DMS 273 (cell line): ENCODE measurements at regions not wholly inside any gene's neighbourhood (a gene's known extent, or its start where the extent isn't known, plus 50 kb on each side); places are given as distances from the start of the nearest gene placed in this dataset.
"Not testable (repeated sequence)": the region's sequence is repeated elsewhere in the genome, so short reads cannot be mapped to it uniquely, and the experiment has no call there.

Experiments
- DNase-seq: peaks from one replicate; lab custom pipeline; 2025; ENCODE audit not compliant: unreplicated experiment; lab: John Stamatoyannopoulos, UW

DNA sequence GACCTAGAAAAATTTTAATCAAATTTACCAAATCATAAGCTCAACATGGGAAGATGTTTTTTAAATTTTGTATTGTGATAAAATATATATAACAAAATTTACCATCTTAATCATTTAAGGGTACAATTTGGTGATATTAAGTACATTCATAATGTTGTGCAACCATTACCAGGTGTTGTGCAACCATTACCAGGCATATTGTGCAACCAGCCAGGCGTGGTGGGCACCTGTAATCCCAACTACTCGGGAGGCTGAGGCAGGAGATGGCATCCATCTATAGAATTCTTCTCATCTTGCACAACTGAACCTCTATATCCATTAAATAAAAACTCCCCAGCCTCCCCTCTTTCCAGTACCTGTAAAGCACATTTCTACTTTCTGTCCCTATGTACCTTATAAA is 124.5 kb upstream of the SLC13A1 start:
- DNase-seq: no peak

DNA sequence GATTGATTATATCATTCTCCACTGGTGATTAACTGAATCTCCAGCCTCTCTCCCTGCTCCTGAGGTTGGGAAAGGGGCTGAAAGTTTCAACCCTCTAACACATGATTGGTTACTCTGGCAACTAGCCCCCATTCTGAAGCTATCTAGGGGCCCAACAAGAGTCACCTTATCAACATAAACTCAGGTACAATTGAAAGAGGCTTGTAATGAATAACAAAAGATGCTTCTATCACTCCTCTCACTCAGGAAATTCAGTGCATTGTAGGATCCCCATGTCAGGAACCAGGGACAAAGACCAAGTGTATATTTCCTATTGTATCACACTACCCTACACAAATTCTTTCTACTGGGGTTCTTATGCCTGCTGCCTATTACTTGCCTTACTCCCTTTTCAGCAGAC is 123.9 kb upstream of the SLC13A1 start:
- no peak for DNase-seq

DNA sequence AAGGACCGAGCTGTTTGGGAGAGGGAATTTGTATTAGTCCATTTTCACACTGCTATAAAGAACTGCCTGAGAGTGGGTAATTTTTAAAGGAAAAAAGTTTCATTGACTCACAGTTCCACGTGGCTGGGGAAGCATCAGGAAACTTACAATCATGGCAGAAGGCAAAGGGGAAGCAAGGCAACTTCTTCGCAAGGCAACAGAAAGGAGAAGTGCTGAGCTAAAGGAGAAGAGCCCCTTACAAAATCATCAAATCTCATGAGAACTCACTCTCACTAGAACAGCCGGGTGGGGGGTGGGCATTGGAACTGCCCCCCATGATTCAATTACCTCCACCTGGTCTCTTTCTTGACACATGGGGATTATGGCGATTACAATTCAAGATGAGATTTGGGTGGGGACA is 121.8 kb upstream of the SLC13A1 start:
- DNase-seq: not testable (repeated sequence)

DNA sequence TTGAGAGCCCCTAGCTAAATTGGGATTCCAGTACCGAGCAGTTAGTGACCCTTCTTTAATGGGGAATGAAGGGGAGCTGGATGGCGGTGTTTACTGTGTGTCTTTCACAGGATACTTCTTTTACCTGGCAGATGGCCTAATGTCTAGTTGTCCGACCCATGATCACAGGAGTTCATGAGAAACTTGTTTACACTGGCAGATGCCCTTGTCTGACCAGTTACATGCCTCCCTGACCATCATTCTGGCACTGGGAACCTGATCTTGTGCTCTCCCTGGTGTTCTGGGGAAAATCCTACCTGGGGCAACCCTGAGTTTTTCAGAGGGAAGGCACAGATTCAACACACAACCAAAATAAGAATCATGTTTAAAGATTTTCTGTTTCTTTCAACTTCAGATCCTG is 120.1 kb upstream of the SLC13A1 start:
- no peak for DNase-seq

DNA sequence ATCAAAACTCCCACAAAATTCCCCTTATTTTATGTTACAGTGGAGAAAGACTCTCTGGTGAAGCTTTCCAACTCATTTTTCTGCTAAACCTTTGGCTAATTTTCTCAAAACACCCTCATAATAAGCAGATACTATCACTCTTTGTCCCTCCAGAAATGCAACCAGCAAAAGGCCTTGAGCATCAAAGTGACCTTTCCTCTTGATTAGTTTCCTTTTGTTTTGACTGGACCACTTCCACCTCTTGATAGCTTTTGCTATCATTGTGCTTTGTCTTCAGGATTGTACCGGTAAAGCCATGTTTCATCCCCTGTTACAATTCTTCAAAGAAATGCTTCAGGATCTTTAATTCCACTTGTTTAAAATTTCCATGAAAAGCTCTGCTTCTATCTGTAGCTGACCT is 115.1 kb upstream of the SLC13A1 start:
- DNase-seq: no peak

DNA sequence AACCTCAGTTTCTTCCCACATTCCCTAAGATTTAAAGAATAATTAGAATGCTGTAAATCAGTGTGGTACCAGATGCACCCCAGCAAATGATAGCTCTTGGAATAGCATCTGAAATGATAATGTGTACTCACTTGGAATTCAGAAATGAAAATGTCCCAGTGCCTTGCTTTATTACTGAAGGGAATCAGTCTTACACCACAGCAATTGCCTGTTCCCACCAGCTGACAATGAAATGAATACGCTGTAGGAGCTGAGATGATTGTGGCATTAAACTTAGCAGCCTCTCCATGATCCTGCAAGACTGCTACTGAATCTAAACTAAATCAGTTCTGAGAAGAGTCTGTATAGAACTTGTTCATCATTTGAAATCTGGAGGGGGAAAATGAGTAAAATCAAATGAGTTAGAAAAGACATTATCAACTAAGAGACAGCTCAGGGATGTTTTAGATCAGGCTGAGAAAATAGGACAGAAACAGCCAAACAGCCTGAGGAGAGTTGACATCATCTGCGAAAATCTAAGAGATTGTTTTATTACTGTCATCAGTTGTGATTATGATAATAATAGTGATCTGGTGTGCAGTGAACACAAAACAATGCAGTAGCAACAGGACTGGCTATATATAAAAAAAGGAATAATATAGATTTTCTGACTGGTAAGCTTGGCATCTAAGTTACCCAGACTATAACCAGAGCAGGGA is 108.6 kb upstream of the SLC13A1 start:
- DNase-seq: no peak

DNA sequence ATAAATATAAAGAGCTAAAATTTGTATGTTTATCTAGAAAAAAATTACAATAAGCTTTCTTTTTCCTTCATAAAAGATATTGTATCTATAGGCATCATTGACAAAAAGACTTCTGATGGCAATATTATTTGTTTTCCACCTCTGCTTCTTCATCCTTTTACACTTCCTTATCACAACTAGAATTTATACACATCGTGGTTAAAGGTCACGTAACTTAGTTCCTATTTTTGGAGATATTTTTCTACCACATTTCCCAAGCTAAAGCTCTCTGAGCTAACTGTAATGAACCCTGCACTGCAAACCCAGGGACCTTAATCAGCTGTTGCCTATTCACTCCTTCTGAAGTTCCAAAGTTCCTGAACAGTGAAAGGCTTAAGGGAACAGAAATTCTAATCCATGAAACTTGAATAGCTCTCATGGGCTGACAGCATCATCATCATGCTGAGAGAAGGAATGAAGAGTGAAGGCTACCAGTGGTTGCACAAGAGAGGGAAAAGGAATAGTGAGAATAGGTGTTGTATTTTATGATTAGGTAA is 106.1 kb upstream of the SLC13A1 start:
- no peak for DNase-seq

DNA sequence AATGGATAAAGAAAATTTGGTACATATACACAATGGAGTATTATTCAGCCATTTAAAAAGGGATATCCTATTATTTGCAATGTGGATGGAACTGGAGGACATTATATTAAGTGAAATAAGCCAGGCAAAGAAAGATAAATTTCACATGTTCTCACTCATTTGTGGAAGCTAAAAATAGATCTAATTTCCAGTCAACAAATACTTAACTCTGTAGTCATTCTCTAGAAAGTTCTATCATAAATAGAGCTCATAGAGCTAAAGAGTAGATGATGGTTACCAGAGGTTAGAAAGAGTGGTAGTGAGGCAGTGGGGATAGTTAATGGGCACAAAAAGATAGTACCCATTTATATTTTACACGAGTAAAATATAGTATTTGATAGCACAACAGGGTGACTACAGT is 104.2 kb upstream of the SLC13A1 start:
- no peak for DNase-seq

DNA sequence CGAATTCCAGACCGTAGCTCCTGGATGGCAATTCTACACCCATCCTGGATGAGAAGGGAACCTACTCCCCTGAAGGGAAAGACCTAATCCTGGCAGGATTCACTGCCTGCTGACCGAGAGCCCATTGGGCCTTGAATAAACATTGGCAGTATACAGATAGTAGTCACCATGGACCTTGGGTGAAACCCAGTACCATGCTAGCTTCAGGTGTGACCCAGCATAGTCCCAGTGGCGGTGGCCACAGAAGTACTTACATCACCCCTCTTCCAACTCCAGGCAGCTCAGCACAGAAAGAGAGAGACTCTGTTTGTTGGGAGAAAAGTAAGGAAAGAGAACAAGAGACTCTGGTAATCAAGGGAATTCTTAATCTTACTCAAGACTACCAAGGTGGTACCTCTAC is 97.2 kb upstream of the SLC13A1 start:
- DNase-seq: no peak

DNA sequence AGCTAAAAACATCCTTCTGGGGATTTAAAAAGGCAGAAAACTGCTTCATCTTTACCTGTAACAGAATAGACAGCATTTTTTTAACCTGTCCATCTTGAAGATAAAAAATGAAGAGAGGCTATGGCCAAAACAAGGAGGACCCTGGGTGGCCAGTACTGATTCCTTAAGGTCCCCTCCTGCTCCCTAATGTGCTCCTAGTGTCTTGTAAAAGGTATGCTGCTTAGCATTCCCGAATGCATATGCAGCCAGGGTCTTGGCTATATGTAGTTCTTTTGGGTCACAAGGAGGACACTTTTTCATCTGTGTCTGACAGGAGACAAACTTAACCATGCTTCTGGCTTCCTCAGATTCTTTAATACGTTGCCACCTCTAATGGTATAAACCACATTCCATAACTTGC is 93.9 kb upstream of the SLC13A1 start:
- DNase-seq: no peak

DNA sequence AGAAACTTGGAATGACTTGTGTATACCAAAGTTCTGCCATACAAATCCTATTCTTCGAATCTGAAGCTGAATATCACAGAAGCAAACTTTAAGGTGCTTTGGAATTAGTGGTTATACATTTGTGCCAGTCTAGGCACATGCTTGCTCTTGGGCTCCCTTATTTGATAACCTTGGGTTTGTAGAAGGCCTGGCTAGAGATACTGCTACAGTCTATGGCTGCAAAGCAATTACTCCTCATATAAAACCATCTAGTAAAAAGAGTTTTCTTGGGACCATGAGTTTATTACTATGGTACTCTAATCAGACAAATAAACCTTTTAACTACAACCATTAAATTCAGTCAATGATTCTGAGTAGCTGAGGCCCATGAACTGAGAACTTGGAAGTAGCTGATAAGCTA is 92.5 kb upstream of the SLC13A1 start:
- no peak for DNase-seq

DNA sequence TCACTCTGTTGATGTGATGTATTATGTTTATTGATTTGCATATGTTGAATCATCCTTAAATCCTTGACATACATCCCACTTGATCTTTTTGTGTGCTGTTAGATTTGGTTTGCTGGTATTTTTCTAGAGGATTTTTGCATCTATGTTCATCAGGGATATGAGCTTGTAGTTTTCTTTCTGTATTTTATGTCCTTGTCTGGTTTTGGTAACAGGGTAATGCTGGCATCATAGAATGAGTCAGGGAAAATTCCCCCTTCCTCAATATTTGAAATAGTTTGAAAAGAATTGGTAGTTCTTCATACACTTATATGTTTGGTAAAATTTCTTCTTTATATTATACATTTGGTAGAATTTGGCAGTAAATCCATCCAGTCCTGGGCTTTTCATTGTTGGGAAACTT is 89.4 kb upstream of the SLC13A1 start:
- no peak for DNase-seq

DNA sequence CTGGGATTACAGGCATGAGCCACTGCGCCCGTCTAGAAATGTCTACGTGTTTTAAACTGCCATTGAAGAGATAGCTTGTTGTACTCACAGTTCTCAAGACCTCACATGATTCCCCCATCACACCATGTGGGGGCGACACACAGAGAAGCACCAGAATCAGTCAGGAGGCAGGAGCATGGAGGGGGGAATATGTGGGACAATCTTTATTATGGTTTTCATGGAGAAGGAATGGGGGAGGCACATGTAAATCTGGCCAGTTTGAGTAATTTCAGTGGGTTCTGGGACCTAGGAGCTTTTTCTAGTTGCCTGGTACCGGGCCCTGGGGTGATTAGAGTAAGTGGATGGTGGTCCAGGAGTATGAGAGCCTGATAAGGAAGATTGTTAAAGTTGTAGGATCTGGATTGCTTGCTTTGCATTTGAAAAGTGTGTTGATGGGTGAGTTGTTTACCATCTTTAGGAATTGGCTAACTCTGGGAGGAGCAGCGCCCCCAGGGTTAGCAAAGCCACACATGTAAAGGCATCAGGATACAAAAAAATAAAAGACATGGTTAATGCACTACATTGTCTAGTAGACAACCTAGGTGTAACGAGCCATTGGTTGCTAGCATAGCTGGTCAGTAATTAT is 85.4 kb upstream of the SLC13A1 start:
- DNase-seq: peak; percentile 6

DNA sequence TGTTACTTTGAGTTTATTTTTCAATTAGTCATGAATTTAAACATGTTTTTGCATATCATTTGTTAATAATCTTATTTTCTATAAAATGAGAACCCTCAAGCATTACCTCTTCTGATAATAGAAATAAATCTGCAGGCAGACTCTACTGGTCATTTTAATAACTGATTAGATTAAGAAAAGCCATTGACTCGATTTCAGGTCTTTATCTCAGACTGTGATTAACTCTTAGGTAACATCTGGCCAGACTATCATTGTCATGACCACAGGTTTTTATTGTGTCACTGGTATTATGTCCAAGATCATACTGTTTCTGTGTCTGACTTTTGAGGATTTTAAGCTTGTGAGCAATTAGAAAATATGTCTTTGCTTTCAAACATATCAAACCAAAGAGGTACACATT is 83.6 kb upstream of the SLC13A1 start:
- DNase-seq: no peak

DNA sequence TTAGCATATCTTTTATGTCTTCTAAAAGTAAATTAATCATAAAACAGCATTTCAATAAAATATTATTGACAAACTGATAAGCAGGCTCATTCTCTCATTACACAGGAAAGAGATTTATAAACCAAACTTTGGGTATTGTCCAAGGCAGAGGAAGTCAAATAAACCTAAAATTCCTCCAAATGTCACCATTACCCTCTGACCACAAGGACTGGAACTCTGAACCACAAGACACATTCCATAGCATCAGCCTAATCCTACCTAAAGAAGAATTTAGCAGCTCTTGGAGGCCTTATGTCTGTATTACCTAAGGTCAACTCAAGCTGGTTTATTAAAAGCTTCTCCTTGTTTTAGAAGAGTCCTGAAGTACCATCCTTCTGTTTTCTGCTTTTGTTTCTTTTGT is 82.4 kb upstream of the SLC13A1 start:
- no peak for DNase-seq

DNA sequence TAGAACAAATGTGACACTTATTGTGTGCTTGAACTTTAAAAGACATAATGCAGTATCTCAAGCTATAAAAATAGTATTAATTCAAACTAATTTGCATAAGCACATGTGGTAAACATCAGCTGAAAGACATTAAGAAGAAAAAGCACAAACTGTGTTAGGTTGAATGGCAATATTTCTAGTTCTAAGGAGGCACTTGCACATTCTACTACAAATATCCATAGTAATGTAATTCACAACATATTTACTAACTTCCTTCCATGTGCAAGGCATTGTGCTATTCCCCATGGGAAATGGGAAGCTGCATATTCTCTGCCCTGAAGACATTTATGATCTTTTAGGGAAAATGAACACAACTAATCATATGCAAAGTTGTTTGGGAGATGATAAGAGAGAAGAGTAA is 80.2 kb upstream of the SLC13A1 start:
- no peak for DNase-seq

DNA sequence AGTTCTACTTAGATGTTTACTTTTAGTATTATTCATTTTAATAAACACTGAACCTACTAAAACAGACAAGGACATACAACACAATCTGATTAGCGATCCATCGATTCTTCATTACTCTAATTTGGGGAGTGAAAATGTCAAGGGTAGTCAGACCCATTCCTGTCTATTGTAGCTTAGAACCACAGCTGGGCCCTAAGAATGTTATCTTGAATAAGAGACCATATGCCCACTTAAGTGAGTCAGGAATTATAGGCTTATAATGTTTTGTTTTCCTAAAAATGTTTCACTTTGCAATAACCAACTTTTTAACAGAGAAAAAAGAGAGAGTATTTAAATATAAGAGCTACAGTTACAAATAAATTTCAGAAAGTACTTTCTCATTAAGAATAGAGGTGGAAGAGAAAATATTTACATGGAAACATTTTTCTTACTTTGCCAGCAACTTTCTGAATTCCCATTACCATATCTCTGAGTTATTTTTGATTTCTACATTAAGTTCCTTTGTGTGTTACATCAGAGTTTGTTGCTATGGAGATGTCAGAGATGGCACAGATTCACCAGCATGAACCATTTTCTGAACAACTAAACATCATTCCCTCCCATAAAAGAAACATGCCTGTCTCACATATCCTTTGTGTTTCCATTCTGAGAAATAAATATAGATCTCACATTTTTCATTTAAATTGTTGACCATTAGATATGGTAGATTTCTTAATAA is 75.4 kb upstream of the SLC13A1 start:
- no peak for DNase-seq

DNA sequence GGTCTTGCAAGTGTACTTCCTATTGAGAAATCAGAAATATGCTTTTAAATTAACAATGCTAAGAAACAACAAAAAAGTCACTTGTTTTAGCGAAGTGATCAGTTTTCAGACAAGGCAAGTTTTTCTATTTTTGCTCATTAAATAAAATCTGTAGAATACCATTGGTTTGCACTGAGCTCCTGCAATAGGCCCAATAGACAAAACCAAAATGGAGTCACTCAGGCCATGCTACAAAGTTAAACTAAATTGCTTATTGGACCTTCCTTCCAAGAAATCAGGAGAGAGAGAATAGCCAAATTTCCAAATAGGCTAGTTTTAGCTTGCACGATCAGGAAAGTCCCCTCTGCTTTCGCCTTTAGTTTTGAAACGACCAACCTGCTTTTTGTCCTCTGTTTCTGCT is 73.4 kb upstream of the SLC13A1 start:
- DNase-seq: no peak

DNA sequence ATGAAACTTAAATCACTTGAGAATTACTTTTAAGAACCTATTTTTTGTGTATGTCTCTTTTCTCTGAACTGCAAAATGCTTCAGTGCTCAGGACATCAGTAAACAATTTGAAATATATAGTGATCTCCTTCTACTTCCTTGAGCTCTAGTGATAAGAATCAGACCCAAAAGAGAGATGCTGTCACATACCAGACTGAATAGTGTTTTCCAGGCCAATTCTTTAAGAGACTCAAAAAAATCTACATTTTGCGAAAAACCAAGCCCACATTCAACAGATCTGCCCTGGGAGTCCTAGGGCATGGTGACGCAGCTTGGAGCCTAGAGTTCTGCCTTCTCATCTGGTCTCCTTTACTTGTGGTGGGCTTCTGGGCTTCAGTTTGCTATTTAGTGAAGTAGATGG is 72.1 kb upstream of the SLC13A1 start:
- no peak for DNase-seq

DNA sequence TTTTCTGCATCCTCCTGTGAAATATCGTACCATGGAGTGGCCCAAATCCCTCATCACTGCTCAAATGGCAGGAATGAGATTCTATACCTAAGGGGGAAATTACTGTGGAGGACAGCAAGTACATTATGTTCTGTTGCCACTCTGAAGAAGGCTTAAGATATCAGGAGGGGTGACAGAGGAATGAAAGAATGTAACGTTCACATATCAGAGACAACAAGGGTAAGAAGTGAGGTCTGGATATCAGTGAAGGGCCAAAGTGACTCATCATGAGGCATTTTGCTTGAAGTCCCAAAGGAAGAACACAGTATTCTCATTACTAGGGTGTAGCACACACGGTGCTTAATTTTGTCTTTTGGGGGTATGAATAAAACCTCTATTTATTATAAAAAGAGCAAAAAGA is 71.5 kb upstream of the SLC13A1 start:
- no peak for DNase-seq

DNA sequence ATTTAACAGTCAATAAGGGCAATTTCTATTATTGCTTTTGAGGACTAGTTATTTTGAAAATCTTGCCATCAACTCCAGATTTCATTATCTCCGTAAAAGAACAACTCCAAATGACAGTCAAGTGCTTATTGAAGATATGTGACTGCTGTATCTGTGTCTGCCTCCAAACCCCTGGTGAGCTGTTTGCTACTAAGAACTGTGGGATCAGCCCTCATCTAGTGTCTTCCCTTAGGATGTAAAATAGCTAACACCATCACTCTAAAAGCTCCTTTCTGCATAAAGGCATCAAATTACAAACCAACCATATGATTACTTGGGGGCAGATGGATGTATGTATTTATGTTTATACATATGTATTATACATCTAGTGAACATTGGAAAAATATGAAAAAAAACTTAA is 70.8 kb upstream of the SLC13A1 start:
- no peak for DNase-seq

DNA sequence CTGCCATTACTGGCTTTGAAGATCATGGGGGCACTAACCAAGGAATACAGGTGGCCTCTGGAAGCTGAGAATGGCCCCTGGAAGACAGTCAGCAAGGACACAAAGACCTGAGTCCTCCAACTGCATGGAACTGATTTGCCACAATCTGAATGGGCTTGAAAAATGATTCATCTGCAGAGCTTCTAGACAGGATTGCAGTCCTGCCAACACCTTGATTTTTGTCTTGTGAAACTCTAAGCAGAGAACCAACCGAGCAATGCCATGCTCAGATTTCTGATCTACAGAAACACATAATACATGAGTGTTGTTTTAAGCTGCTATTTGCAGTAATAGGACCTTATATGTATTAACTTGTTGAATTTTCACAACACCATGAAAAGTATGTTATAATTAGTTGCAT is 66.1 kb upstream of the SLC13A1 start:
- DNase-seq: no peak
